EH (cell line): ENCODE measurements at regions not wholly inside any gene's neighbourhood (a gene's known extent, or its start where the extent isn't known, plus 50 kb on each side); places are given as distances from the start of the nearest gene placed in this dataset.

Experiments used
- DNase-seq: peaks from one replicate; pipeline ENCODE4 v3.0.0-alpha.2; 2015; ENCODE audit warnings: low read depth

GRCh38 chr18:75915941-75916623 lies 488.6 kb upstream of the SMIM21 start:
- DNase-seq, result no peak

DNA sequence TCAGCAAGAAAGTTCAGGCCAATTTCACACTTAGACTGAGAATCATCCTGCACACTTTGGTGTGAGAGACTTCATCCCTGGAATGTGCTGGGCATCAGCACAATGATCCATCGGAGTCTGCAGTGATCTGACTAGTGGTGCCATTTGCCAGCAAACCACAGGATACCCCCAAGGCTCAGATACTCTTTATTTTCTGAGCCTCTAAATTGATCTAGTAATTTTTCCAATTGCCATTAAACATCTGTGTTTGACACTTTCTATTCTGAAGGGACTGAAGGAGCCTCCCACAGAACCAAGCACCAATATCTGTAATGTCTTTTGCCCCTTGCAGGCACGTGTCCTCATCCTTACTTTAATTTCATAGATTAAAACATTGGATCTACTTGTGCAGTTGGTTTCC lies 485.3 kb upstream of the SMIM21 start:
- no peak for DNase-seq

DNA sequence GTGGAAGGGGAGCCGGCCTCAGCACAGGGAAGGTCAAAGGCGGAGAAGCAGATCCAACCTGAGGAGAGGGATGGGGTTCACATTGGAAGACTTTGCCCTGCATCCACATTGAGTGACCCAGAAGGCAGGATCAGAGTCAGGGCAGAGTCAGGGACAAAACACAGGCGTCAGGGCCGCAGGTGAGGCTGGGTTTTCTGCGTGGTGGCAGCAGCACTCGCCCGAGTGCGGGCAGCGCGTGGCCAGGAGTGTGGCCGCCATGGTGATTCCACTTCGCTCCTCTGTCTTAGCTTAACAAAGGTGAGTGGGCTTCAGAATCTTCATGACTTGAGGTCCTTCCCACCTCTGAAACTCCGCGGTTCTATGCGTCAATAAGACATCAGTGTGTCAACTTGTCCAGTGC lies 476.9 kb upstream of the SMIM21 start:
- DNase-seq, result no peak

DNA sequence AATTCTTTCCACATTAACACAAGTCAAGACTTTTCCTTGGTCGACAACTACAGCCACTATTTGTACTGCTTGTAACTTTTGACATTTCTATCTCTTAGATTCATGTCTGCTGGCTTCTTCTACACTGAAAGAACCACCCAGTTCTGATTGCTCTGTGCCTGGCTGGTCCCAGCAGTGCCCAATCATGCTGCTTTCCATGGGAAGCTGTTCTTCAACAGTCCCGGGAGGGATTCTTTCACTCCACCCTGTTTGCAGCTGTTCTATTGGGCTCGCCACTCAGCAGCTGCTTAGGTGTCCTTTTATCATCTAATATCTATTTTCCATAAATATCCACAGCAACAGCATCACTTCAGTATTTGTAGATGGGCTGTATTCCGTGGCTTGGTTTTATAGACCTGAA lies 471.1 kb upstream of the SMIM21 start:
- no peak for DNase-seq

GRCh38 chr18:75897386-75897785 lies 469.9 kb upstream of the SMIM21 start:
- no peak for DNase-seq

- DNase-seq, result peak; percentile 6
These were observed 469.4 kb upstream of the SMIM21 start for GRCh38 chr18:75896865-75897264.

DNA sequence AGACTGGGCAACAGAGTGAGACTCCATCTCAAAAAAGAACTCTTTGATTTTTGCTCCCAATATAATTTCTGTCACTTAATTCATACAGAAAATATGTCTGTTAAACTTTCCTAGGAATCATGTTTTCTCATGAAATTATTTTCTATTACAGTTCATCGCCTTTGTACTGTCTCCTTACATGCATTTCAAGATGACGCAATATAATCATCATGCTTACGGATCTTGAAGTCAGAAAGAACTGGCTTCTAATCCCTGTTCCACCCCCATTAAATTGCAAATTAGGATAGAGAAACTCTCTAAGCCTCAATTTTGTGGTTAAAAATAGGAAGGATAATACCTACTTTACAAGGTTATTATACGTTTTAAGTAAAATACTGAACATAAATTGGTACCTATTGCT lies 467.6 kb upstream of the SMIM21 start:
- DNase-seq, result no peak

- no peak for DNase-seq
These were observed 457.2 kb upstream of the SMIM21 start for GRCh38 chr18:75884728-75885127.

- DNase-seq, result no peak
These were observed 453.5 kb upstream of the SMIM21 start for GRCh38 chr18:75880925-75881504.

GRCh38 chr18:75880266-75880665 lies 452.8 kb upstream of the SMIM21 start:
- DNase-seq, result no peak

DNA sequence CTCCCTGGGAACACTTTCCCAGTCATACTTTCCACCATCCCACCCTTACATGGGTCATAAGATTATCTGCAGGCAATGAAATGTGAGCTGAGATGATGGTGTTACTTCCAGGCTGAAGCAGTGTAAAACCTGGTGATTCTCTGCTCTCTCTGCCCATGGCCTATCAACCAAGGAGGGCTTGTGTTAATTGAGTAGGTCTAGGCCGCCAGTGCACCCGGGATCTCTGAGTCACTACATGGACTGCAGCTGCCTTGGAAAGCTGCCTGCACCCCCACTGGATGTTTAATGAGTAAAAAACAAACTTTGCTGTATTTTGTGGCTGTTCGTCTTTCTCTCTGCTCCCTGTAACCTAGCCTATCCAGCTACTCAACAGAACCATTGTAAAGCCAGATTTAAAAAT lies 451.7 kb upstream of the SMIM21 start:
- DNase-seq, result peak; percentile 1

- DNase-seq, result no peak
These were observed 448.1 kb upstream of the SMIM21 start for GRCh38 chr18:75875559-75875958.

DNA sequence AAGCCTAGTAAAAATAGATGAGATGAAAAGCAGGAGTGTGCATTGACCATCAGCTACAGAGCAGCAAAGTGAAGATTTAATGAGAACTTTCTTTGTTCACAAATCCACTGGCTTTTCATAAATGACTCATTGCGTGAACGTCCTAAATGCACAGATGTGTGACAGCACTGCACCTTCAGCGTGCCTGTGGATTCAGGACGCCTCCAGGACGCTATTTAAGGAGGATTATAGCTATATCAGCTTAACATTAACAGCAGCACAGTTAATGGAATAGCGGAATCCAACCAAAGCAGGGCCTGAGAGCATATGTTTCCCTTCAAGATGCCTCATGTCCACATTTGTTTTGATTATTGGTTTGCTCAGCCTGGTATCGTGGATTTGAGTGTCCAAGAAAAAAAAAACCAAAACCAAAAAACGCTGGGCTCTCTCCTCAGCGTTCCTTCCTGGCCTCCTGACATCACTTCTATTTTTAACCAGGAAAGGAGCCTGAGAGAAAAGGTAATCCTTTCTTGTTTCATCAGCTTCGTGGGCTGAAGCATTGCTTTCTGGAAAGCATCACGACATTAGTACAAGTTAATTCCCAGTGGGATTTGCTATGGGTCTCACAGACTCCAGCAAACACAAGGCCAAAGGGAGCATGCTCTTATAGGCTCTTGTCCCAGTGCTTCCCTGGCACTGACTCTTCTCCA lies 447.0 kb upstream of the SMIM21 start:
- DNase-seq, result no peak

DNA sequence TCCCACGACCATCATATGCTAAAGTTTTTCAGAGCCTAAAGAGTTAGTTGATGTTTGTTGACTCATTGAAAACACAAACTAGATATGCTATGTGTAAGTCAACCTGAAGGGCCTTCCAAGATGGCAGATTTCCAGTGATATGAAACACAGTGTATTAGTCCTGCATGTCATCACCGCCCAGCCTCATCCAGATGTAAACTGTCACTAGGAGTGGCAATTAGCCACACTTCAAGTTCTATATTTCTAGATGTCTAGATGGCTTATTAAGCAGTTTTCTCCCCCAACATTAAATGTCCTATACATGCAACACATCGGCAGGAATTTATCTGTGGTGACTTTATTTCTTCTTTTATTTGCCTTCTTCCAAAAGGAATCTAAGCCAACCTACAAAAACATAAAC lies 444.1 kb upstream of the SMIM21 start:
- DNase-seq, result no peak

DNA sequence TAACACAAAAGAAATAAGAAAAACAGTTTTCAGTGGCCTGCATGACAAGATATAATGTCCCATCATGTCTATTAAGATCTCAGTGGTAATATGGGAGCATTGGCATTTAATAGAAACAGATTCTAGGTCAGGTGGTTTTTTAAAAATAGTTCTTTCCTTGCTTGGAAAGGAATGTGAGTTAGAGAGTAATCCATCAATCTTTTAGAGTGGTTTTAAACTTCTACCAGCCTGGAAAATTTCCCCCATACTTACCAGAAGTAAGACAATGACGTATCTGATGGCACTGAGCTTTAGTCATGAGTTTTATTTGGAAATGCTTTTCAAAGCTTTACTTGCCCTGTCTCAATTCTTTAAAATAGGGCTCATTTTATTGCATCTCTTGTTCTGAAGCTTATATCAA lies 441.7 kb upstream of the SMIM21 start:
- no peak for DNase-seq

DNA sequence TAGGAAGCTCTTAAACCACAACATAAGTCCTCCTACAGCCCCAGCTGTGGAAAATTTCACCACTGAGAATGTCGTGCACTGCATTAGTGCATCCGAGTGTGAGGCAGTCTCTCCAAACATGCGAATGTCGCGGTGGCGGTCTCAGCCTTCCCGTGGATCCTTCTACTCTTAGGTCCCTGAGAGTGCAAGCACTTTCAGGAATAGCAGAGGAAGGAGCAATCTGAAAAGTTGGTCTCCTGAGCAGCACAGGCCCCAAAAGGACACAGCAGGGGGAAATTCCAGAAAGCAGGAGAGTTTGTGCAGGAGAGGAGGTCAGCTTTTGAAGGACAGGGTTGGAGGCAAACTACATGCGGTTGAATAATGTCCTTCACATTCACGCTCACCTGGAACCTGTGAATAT lies 440.5 kb upstream of the SMIM21 start:
- DNase-seq, result no peak

GRCh38 chr18:75865639-75866038 lies 438.1 kb upstream of the SMIM21 start:
- no peak for DNase-seq

DNA sequence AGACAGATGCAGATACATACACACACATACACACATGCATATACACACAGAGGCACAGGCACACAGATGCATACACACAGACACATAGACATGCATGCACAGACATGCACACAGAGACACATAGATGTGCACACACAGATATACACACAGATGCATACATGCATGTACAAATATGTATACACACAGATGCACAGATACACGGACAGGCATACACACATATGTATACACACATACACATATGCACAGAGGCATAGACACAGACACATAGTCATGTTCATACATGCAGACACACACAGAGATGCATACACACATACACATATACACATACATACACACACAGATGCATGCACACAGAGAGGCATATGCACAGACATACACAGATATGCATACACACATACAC lies 437.3 kb upstream of the SMIM21 start:
- no peak for DNase-seq

DNA sequence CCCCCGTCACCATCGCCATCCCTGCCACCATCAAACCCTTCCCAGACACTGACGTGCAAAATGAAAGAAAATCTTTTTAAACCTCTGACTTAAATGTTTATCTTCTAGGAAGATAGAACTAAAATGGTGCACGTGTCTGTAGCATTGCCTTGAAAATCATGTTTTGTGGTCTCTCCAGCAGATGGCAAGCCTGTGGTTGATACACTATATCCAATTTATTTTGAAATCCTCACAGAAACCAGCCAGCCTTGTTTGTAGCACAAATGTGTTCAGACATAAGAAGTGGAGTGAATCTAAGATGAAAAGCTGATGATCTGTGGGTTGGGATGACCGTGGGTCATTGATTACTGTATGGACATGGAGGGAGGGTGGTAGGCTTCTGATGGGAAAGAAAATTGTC lies 436.2 kb upstream of the SMIM21 start:
- DNase-seq, result no peak

GRCh38 chr18:75862458-75862857 lies 435.0 kb upstream of the SMIM21 start:
- no peak for DNase-seq

DNA sequence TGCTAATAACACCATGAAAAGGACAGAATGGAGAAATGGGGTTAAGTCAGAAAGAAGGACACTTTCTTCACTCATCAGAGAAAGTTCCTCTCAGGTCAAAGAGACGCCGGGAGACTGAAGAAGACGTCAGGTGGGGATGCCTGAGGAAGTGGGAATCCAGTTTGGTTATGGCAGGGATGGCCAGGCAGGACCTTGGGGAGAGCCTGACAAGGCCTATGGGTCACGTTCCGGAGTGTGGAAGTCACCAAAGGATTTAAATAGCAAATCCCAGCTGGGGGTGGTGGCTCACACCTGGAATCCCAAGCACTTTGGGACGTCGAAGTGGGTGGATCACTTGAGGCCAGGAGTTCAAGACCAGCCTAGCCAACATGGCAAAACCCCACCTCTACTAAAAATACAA lies 432.7 kb upstream of the SMIM21 start:
- no peak for DNase-seq

DNA sequence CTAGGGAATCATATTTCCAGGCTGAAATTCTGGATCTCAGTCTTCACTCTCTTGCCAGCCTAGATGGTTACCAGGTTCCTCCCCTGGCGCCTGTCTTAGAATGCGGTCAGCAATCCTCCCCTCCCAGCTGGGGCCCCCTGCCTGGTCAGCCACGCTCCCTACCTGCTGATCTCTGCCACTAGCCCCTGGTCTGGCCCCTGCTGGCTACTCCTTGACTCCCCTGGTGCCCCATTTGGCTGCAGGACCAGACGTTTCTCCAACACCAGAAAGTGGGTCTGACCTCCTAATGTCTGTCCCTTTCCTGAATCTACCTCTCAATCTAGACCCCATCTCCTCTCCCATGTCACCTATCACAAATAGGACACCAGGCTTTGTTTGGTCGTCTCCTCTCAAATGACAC lies 432.0 kb upstream of the SMIM21 start:
- no peak for DNase-seq

DNA sequence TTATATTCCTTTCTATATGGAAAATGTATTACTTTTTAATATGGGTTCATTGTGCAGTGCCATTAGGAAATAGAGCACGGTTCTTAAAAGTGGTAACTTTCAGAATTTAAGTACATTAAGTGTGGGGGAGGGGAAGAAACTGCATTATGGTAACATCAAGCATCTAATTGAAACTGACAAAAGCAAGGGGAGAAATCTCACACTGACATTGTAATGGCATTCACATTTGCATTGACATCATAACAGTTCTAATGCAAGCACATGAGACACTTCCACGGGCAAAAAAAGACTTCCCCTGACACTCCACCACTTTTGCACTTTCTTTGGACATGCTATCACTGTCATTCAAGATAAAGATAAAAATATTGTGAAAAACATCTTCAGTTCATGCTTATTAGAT lies 431.3 kb upstream of the SMIM21 start:
- no peak for DNase-seq

DNA sequence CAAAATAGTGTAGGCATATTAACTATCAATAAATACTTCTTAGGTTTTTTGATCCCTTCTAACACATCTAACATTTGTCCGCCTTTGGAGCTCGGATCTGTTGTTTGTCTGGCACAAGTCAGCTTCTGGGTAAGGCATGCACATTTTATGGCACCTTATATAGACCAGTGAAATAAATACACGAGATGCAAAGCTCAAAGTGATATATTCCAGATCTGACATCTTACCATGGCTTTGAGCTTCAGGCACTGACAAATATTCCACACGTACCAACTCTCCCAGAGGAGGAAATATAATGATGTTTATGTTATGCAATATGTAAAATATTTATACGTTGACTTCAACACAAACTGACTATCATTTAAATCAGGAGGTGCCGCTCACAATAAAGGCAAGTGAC lies 430.1 kb upstream of the SMIM21 start:
- no peak for DNase-seq
